Fibroblast of skin of left biceps (primary cell): ENCODE measurements at regions not wholly inside any gene's neighbourhood (a gene's known extent, or its start where the extent isn't known, plus 50 kb on each side); places are given as distances from the start of the nearest gene placed in this dataset.

ENCODE experiments used
- DNase-seq, 2 experiments: peaks; one replicate each; pipeline ENCODE4 v3.0.0-alpha.2; 2013; ENCODE audit warnings: low read depth in 2 of 2

GRCh38 chr10:85213493-85213892 is 885.1 kb downstream of the CCSER2 start:
- DNase-seq, result no peak

DNA sequence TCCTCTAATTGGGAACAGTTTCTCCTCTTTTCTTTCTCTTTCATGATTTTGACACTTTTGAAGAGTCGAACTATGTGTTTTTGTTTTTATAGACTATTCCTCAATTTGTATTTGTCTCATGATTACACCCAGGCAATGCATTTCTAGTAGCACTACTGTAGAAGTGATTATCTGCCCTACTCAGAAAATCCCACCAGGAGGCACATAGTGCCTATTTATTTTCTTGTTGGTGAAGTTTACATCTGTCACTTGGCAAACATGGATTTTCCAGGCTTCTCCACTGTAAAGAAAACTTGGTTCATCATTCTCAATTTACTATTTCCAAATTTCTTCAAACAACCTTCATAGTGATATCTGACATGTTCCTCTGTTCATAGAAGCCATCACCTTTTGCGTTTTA is 893.9 kb downstream of the CCSER2 start:
- no peak for DNase-seq

DNA sequence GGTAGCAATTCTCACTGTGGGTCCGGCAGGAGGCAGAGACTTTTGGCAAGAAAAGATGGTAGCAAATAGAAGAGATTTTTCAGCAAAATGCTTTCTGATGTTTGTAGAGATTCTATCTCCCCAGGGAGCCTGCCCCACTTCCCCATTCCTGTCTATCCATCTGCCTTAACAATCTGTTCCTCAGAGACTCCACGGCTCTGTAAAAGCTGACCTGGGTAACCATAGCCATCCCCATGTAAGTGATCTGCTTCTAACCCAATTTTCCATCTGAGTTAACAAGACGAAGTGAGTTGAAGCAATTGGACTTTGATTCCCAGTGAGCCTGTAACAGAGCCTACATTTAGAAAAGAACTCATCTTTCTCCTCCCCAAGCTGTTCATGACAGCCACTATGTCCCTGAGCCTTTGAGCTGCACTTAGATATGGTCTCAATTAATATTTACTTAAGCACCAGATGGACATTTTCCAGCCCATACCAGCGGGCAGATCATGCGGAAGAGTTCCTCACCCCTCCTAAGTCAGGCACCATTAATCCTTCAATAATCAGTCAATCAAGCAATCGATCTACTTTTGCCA is 896.1 kb downstream of the CCSER2 start:
- DNase-seq, result no peak

DNA sequence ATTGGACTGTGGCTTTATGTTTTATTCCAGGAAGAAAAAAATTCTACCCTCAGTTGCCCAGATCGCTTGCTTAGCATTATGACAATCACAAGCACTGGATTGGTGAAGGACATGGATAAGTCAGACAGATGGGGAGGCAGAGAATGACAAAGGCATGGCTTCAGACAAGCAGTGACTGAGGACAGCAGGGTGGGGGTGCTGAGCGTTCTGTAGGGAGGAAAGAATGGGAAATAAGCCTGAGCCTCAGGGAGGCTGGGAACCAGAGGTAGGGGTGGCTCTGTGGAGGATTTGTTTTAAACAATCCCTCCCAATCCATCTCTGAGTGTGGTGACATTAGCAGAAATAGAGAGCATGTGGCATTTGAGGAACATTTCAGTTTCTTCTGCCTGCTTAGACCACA is 896.9 kb downstream of the CCSER2 start:
- DNase-seq, result no peak

- no peak for DNase-seq
Observed at GRCh38 chr10:85226596-85226995, 898.2 kb downstream of the CCSER2 start.

- DNase-seq, result no peak
Observed at GRCh38 chr10:85228726-85229125, 900.3 kb downstream of the CCSER2 start.

- DNase-seq, result no peak
Observed at GRCh38 chr10:85231534-85232270, 903.3 kb downstream of the CCSER2 start.

DNA sequence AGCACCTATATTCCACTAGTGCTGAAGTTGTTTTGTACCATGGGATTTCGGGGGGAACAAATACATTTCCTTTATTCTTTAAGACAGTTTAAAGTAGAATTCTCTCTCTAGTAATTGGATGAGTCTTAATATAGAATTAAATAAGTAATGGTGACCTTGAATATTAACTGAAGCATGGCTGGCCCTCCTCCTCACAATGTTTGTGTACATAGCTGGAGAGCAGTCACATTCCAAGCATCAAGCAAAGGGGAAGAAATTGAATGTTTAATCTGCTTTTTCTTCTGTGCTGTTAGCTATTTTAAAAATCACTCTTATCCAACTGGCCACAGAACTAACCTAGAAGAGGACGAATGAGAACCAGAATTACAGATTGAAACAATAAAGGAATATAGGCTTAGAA is 906.9 kb downstream of the CCSER2 start:
- no peak for DNase-seq

DNA sequence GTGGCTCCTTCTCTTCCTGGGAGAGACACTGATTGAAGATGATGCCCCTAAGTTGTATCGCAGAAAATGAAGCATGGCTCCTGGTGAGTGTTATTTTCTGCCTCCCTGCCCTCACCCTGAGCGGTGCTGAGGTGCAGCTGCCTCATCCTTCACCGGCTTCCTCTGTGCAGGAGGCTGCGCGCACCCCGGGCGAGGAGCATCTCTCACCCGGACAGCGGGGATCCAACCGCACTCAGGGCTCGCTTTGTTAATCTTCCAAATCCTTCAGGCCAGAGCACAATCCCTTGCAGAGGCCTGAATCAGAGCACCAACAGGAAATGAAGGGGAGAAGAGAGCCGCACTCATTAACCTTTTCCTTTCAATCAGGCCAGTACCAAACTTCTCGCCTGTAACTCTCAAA is 910.3 kb downstream of the CCSER2 start:
- no peak for DNase-seq

DNA sequence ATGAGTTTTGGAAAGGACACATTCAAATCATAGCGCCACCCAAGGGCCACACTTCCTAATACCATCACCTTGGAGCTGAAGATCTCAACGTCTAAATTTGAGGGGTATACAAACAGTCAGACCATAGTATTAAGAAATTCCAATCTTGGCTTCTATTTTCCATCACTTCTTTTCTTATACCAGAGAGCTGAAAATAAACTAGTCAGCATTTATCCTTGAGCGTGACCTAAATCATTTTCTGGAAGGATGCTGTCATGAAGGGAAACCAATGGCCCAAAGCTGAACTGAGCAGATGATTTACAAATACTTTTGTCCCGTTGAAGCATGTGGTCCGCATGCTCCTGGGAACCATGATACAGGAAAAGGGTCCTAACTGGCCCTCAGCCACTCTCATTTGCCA is 921.9 kb downstream of the CCSER2 start:
- DNase-seq, result no peak

- no peak for DNase-seq
Observed at GRCh38 chr10:85256481-85256880, 928.1 kb downstream of the CCSER2 start.

DNA sequence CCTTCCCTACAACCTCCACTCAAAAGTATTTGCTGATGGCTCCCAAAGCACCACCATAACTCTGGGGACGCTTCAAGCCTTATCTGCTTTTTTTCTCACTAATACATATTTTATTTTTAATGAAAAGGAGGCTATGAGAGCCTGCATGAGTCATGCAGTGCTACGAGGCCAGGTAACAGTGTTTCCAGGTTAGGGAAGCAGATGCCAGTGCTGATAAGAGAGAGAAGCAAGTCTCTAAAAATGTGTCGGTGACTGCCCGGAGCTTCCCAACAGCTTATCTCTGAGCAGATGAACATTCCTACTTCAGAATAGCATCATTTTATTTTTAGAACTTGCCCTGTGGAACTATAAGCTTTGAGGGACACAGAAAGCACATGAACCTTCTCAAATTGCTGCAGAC is 931.5 kb downstream of the CCSER2 start:
- DNase-seq, result no peak

DNA sequence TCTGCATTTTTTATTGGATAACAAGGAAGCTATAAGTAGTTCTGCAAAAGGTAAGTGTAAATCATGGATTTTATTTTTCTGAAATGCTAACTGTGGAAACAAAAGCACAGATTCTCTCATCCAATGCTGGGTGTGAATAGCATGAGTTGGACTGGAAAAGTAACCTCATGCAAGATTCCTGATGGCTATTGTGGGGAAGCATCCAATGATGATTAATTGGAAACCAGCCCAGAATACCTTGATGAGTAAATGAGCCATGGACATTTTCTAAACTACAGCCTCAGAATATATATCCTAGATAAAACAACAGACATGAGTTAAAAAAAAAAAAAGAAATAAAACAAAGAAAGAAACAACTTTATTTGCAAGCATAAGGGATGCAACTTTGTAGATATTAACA is 934.6 kb downstream of the CCSER2 start:
- DNase-seq, result no peak

- no peak for DNase-seq
Observed at GRCh38 chr10:85265121-85265520, 936.7 kb downstream of the CCSER2 start.

DNA sequence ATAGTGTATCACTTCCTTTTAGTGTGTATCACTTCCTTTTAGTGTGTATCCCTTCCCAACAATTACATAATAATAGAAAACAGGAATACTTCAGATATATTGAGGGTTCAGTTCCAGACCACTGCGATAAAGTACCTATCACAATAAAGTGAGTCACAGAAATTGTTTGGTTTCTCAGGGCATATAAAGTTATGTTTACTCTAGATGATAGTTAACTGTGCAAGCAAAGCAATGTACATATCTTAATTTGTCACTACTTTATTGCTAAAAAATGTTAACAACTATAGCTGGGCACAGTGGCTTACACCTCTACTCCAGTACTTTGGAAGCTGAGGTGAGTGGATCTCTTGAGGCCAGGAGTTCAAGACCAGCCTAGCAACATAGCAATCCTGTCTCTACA is 938.4 kb downstream of the CCSER2 start:
- DNase-seq, result no peak

GRCh38 chr10:85280014-85280413 is 951.6 kb downstream of the CCSER2 start:
- DNase-seq, result no peak

- DNase-seq, result no peak
Observed at GRCh38 chr10:85284778-85285770, 956.7 kb downstream of the CCSER2 start.

DNA sequence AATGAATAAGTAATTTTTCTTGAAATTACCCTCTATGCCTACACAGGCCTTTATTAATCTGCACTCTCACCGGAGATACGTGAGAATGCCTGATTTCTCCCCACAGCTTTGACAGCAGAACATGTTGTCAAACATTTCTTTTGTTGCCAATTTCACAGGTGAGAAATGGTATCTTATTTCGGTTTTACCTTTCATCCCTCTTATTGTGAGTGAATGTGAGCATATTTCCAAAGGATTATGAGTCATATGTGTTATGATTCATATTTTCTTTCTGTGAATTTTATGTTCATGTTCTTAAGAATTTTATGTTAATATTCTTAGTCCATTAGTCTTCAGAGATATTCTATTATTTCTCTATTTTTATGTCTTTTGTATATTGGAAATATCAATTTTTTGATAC is 965.1 kb downstream of the CCSER2 start:
- no peak for DNase-seq

DNA sequence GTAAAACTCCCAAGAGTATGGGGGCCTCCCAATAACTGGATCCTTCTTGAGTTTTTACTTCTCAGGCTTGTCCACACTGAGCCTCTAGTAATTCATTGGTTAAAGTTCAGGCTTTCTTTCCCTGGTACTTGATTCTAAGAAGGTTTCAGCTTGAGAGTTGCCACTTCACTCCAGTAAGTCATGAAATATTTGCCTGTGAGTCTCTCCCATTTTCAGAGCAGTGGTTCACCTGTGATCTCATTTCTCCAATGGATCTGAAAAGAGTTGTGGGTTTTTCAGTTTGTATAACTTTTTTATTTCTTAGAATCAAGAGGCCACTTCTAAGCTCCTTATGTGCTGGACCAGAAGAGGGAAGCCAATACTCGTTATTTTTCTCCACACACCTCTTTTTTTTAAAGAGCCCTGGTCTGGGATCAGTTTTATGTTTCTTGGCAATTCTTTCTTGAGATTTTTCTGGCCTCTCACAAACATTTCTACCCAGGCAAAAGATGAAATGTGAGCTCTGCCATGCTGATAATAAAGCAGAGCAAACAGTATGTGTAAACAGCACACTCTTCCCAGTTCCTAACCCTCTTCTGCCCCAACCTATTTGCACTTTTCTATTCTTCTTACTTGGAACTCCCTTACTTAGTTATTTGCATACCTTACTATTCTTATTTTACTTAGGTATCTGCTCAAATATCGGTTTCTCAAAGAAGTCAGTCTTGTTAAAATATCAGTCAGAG is 983.4 kb downstream of the CCSER2 start:
- DNase-seq, result no peak

DNA sequence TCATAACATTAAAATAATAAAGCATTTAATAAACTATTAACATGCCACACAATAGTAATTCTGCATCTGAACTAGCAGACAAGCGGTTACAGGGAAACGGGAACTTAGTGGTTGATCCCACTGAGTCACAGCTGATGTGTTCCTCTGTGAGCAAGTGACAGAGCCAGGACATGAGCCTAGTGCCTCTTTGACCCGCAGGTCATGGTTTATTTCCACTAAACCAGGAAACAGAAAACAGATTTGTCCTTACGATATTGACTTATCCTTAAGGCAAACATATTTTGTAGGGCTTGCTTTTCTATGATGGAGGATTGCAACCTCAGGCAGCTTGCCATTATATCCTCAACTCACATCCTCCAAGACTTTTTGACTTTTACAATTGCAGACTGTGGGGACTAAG is 987.3 kb downstream of the CCSER2 start:
- DNase-seq, result no peak

GRCh38 chr10:85316276-85316675 is 987.9 kb downstream of the CCSER2 start:
- DNase-seq, result no peak

DNA sequence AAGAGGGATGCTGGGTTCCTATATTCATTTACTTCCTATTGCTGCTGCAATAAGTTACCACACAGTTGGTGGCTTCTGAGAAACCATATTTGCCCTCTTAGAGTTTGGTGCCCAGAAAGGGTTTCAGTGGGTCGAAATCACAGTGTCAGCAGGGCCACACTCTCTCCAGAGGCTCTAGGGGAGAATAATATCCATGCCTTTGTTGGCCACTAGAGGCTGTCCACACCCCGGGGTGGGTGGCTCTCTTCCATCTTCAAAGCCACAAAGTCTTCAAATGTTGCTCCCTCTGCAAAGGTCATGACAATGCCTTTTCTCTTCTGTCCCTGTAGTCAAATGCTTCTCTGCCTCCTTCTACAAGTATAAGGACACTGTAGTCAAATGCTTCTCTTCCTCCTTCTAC is 989.4 kb downstream of the CCSER2 start:
- DNase-seq, result no peak
